ENCODE measurements at regions not wholly inside any gene's neighbourhood (a gene's known extent, or its start where the extent isn't known, plus 50 kb on each side); places are given as distances from the start of the nearest gene placed in this dataset.

- Histone ChIP-seq H3K9me3 (no peaks in the 10 kb centered on the region), H3K27ac (no peak overlapping the region), H3K4me3 (no peak overlapping the region), H3K36me3 (ENCODE audit: insufficient read depth in 1 of 2, low read depth in 1 of 2) (no peaks in the 10 kb centered on the region), H3K4me1 (no peaks in the 10 kb centered on the region), H3K27me3 (ENCODE audit: insufficient read depth in 3 of 3, low read length in 2 of 3) (peaks cover 0 to 7% (median 2%) of the 10 kb centered on the region in 3 donors)
- intact Hi-C loops (cut with DNase I) = no loop called here
- DNase-seq = no peak
- TF ChIP-seq CTCF (IDR thresholded peaks at IDR 0.05) = no peak
- no peak for ATAC-seq
- 61 to 72% (median 70%) methylated on average over 8 of the region's 8 CpGs for WGBS, 3 donors
Observed at GRCh38 chr14:65187421-65188049, 85.2 kb upstream of the MAX start.

- Histone ChIP-seq H3K4me1 (no peaks in the 10 kb centered on the region), H3K27ac (no peak overlapping the region), H3K4me3 (no peak overlapping the region), H3K27me3 (ENCODE audit: insufficient read depth in 3 of 3, low read length in 2 of 3) (peaks cover 0 to 7% (median 2%) of the 10 kb centered on the region in 3 donors), H3K9me3 (no peaks in the 10 kb centered on the region), H3K36me3 (ENCODE audit: insufficient read depth in 1 of 2, low read depth in 1 of 2) (no peaks in the 10 kb centered on the region)
- 65 to 80% (median 66%) methylated on average over 4 of the region's 4 CpGs for WGBS, 3 donors
- no peak for DNase-seq
- no peak for ATAC-seq
- intact Hi-C loops (cut with DNase I) = no loop called here
- TF ChIP-seq CTCF (IDR thresholded peaks at IDR 0.05) = no peak
Observed at GRCh38 chr14:65190312-65190711, 88.0 kb upstream of the MAX start.

GRCh38 chr14:65191716-65192115 is 89.4 kb upstream of the MAX start:
- Histone ChIP-seq H3K27me3 (ENCODE audit: insufficient read depth in 3 of 3, low read length in 2 of 3) (peaks cover 0 to 2% (median 0%) of the 10 kb centered on the region in 3 donors), H3K27ac (no peak overlapping the region), H3K4me1 (no peaks in the 10 kb centered on the region), H3K9me3 (no peaks in the 10 kb centered on the region), H3K36me3 (ENCODE audit: insufficient read depth in 1 of 2, low read depth in 1 of 2) (no peaks in the 10 kb centered on the region), H3K4me3 (no peak overlapping the region)
- intact Hi-C loops (cut with DNase I) = no loop called here
- no peak for TF ChIP-seq CTCF (IDR thresholded peaks at IDR 0.05)
- 69 to 81% (median 79%) methylated on average over 5 of the region's 5 CpGs for WGBS, 3 donors
- no peak for DNase-seq
- no peak for ATAC-seq

GRCh38 chr14:65192686-65193085 is 90.4 kb upstream of the MAX start:
- Histone ChIP-seq H3K4me3 (no peak overlapping the region), H3K4me1 (no peaks in the 10 kb centered on the region), H3K9me3 (no peaks in the 10 kb centered on the region), H3K36me3 (ENCODE audit: insufficient read depth in 1 of 2, low read depth in 1 of 2) (no peaks in the 10 kb centered on the region), H3K27me3 (ENCODE audit: insufficient read depth in 3 of 3, low read length in 2 of 3) (no peaks in the 10 kb centered on the region), H3K27ac (no peak overlapping the region)
- no peak for TF ChIP-seq CTCF (IDR thresholded peaks at IDR 0.05)
- DNase-seq (no peak), ATAC-seq (no peak)
- WGBS, 3 donors = 48 to 89% (median 83%) methylated on average over 1 of the region's 1 CpG
- intact Hi-C loops (cut with DNase I) = no loop called here

Measured in psoas muscle (tissue), 7 donors.